Nephron progenitor cell (in vitro differentiated cells): ENCODE measurements at regions not wholly inside any gene's neighbourhood (a gene's known extent, or its start where the extent isn't known, plus 50 kb on each side); places are given as distances from the start of the nearest gene placed in this dataset.
A peak's percentile ranks its signal among the peaks of the same experiment; 100 is the strongest.

Experiments
- DNase-seq: peaks from one replicate; pipeline ENCODE4 v3.0.0; 2021
- H3K27ac Mint-ChIP-seq: 2 replicates; pipeline ENCODE4 v1.8.0; 2021; ENCODE audit warnings: mild to moderate bottlenecking, moderate library complexity, mixed read lengths
- H3K27me3 Mint-ChIP-seq: 2 replicates; pipeline ENCODE4 v1.8.0; 2021; ENCODE audit warnings: mild to moderate bottlenecking, low read depth, mixed read lengths; ENCODE audit not compliant: poor library complexity
- H3K36me3 Mint-ChIP-seq: 2 replicates; pipeline ENCODE4 v1.8.0; 2021; ENCODE audit warnings: low read depth, mixed read lengths
- H3K4me1 Mint-ChIP-seq: 2 replicates; pipeline ENCODE4 v1.8.0; 2021; ENCODE audit warnings: mixed read lengths
- H3K4me3 Mint-ChIP-seq: 2 replicates; pipeline ENCODE4 v1.8.0; 2021; ENCODE audit warnings: mild to moderate bottlenecking, moderate library complexity, mixed read lengths
- H3K9me3 Mint-ChIP-seq: 2 replicates; pipeline ENCODE4 v1.8.0; 2021; ENCODE audit warnings: mild to moderate bottlenecking, moderate library complexity, mixed read lengths
- TF ChIP-seq, protein P1 (sequence below): fragments of 200-600 bp; sonication (generic); IDR thresholded peaks from 2 replicates; pipeline ENCODE4 v1.5.0; 2021; ENCODE audit warnings: antibody characterized with exemption

DNA sequence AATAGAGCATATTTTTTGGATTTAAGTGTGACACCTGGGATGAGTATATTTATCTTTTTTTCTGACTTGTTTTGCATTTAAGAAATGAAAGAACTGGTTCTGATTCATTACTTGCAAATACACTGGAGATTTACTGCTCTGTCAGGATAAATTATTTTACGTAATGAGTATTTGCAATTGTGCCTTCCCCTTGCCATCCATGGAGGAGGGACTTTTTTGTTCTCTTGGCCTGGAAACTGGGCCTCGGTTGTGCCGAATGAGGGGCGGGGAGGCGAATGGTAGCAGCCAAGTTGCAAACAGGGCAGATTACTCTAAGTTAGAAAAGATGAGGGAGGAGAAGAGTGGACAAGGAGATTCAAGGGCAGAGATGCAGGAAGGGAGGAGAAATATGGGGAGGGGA is 308.7 kb downstream of the ATP23 start:
- Mint-ChIP-seq H3K9me3 (no peaks in the 10 kb centered on the region), H3K27me3 (no peaks in the 10 kb centered on the region), H3K4me3 (no peak overlapping the region), H3K4me1 (peaks cover 16% of the 10 kb centered on the region), H3K27ac (peak overlapping the region; percentile 36), H3K36me3 (no peaks in the 10 kb centered on the region)
- TF ChIP-seq, protein P1, sequence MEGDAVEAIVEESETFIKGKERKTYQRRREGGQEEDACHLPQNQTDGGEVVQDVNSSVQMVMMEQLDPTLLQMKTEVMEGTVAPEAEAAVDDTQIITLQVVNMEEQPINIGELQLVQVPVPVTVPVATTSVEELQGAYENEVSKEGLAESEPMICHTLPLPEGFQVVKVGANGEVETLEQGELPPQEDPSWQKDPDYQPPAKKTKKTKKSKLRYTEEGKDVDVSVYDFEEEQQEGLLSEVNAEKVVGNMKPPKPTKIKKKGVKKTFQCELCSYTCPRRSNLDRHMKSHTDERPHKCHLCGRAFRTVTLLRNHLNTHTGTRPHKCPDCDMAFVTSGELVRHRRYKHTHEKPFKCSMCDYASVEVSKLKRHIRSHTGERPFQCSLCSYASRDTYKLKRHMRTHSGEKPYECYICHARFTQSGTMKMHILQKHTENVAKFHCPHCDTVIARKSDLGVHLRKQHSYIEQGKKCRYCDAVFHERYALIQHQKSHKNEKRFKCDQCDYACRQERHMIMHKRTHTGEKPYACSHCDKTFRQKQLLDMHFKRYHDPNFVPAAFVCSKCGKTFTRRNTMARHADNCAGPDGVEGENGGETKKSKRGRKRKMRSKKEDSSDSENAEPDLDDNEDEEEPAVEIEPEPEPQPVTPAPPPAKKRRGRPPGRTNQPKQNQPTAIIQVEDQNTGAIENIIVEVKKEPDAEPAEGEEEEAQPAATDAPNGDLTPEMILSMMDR = no peak
- no peak for DNase-seq

GRCh38 chr12:58252914-58253313 is 311.5 kb downstream of the ATP23 start:
- DNase-seq = no peak
- Mint-ChIP-seq H3K4me3 (no peak overlapping the region), H3K27ac (no peak overlapping the region), H3K9me3 (peaks cover 1% of the 10 kb centered on the region), H3K36me3 (no peaks in the 10 kb centered on the region), H3K4me1 (peaks cover 16% of the 10 kb centered on the region), H3K27me3 (no peaks in the 10 kb centered on the region)
- TF ChIP-seq, protein P1 = no peak

- H3K27me3 Mint-ChIP-seq = no peaks in the 10 kb centered on the region
- H3K4me3 Mint-ChIP-seq = no peak overlapping the region
- no peaks in the 10 kb centered on the region for H3K36me3 Mint-ChIP-seq
- peaks cover 7% of the 10 kb centered on the region for H3K9me3 Mint-ChIP-seq
- H3K4me1 Mint-ChIP-seq = peaks cover 12% of the 10 kb centered on the region
- DNase-seq = no peak
- TF ChIP-seq, protein P1 = no peak
- no peak overlapping the region for H3K27ac Mint-ChIP-seq
These were observed 312.3 kb downstream of the ATP23 start for GRCh38 chr12:58253663-58254062.

DNA sequence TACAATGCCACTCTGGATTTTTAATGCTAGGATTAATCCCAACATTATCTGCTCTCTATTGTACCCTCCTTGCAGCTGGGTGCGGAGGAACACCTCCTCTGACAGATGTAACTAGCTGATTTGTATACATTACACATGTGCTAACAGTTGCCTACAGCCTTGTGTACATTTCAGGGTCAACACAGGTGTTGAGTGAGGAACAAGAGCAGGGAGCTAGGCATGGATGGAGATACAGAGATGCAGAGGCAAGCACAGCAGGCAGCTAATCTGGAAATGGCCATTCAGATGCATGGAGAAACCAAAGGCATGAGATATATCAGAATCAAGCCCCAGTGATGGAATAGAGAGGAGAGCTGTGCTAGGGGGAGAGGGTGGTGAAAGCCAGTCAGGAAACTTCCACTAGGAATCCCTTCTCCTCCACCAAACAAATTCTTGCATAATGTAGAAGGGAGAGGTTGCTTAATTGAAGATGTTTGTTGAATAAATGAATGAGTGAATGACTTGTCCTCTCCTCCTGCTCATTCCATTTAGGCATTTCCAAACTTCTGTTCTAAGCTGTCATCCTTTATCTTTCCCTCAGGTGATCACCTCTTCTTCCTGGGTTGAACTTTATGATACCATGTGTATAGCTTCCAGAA is 313.2 kb downstream of the ATP23 start:
- TF ChIP-seq, protein P1 = no peak
- no peaks in the 10 kb centered on the region for H3K27me3 Mint-ChIP-seq
- no peak overlapping the region for H3K4me3 Mint-ChIP-seq
- peaks cover 7% of the 10 kb centered on the region for H3K9me3 Mint-ChIP-seq
- no peak overlapping the region for H3K27ac Mint-ChIP-seq
- DNase-seq = no peak
- H3K36me3 Mint-ChIP-seq = no peaks in the 10 kb centered on the region
- H3K4me1 Mint-ChIP-seq = peaks cover 8% of the 10 kb centered on the region

DNA sequence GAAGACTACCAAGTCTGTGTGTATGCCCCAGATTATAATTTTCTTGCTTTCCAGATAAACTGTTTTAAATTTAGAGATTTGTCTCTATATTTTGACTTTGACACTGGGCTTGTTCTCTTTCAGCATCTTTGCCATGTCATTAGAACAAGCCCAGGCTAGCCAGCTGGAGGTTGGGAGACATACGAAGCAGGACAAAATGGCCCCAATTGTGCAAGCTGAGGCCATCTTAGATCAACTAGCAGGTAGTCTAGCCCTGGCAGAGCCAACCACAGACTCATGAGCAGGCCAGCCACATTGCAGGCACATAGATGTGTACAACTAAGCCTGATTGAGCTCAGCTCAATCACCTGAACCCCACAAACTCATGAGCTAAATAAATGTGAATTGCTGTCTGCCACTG is 321.4 kb downstream of the ATP23 start:
- Mint-ChIP-seq H3K9me3 (peaks cover 16% of the 10 kb centered on the region), H3K27me3 (no peaks in the 10 kb centered on the region), H3K4me1 (no peaks in the 10 kb centered on the region), H3K4me3 (no peak overlapping the region), H3K36me3 (no peaks in the 10 kb centered on the region), H3K27ac (no peak overlapping the region)
- TF ChIP-seq, protein P1 = no peak
- DNase-seq = no peak

DNA sequence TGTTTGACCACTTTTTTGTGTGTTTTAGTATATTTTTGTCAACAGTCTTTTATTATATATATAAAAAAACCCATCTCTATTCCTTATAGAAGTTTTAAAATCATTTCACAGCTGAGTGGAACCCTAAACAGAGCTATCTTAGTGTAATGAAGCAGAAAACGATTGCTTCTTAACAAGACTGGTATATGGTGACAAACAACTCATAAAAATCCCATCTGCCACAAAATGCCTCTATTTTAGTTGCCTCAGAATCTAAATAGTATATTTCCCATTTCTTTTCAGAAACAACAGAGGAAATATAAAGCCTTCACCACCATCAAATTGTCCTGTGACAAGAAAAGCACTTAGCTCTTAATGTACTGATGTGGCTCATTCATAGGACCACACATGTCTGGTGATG is 322.4 kb downstream of the ATP23 start:
- no peaks in the 10 kb centered on the region for H3K27me3 Mint-ChIP-seq
- no peaks in the 10 kb centered on the region for H3K4me1 Mint-ChIP-seq
- TF ChIP-seq, protein P1 = no peak
- no peaks in the 10 kb centered on the region for H3K36me3 Mint-ChIP-seq
- no peak for DNase-seq
- H3K4me3 Mint-ChIP-seq = no peak overlapping the region
- no peak overlapping the region for H3K27ac Mint-ChIP-seq
- peaks cover 9% of the 10 kb centered on the region for H3K9me3 Mint-ChIP-seq
